Nephron progenitor cell (in vitro differentiated cells): ENCODE measurements at regions not wholly inside any gene's neighbourhood (a gene's known extent, or its start where the extent isn't known, plus 50 kb on each side); places are given as distances from the start of the nearest gene placed in this dataset.
"Not testable (repeated sequence)": the region's sequence is repeated elsewhere in the genome, so short reads cannot be mapped to it uniquely, and the experiment has no call there.

Experiments used
- DNase-seq: peaks from one replicate; pipeline ENCODE4 v3.0.0; 2021
- H3K27ac Mint-ChIP-seq: 2 replicates; pipeline ENCODE4 v1.8.0; 2021; ENCODE audit warnings: mild to moderate bottlenecking, moderate library complexity, mixed read lengths
- H3K27me3 Mint-ChIP-seq: 2 replicates; pipeline ENCODE4 v1.8.0; 2021; ENCODE audit warnings: mild to moderate bottlenecking, low read depth, mixed read lengths; ENCODE audit not compliant: poor library complexity
- H3K36me3 Mint-ChIP-seq: 2 replicates; pipeline ENCODE4 v1.8.0; 2021; ENCODE audit warnings: low read depth, mixed read lengths
- H3K4me1 Mint-ChIP-seq: 2 replicates; pipeline ENCODE4 v1.8.0; 2021; ENCODE audit warnings: mixed read lengths
- H3K4me3 Mint-ChIP-seq: 2 replicates; pipeline ENCODE4 v1.8.0; 2021; ENCODE audit warnings: mild to moderate bottlenecking, moderate library complexity, mixed read lengths
- H3K9me3 Mint-ChIP-seq: 2 replicates; pipeline ENCODE4 v1.8.0; 2021; ENCODE audit warnings: mild to moderate bottlenecking, moderate library complexity, mixed read lengths
- TF ChIP-seq, protein P1 (sequence below): fragments of 200-600 bp; sonication (generic); IDR thresholded peaks from 2 replicates; pipeline ENCODE4 v1.5.0; 2021; ENCODE audit warnings: antibody characterized with exemption

DNA sequence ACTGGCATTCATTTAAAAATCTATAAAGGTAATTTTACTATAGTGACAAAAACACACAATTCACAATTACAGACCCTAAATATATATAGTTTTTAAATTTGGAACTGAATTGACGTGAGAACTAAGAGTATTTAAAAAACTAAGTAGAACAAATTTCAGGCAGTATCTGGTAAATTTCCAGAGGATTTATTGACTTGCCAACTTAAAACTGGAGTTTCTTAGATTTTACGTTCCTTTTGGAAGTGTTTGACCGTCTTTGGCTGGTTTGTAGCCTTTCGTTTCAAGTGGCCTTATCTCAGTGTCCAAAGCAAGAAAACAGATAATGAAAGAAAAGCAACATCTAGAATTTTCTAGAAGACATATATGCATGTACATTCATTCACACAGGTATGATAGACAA, 234.4 kb upstream of the VLDLR start:
- Mint-ChIP-seq H3K36me3 (no peaks in the 10 kb centered on the region), H3K27ac (no peak overlapping the region), H3K4me3 (no peak overlapping the region), H3K27me3 (no peaks in the 10 kb centered on the region), H3K9me3 (peaks cover 20% of the 10 kb centered on the region), H3K4me1 (peaks cover 5% of the 10 kb centered on the region)
- TF ChIP-seq, protein P1, sequence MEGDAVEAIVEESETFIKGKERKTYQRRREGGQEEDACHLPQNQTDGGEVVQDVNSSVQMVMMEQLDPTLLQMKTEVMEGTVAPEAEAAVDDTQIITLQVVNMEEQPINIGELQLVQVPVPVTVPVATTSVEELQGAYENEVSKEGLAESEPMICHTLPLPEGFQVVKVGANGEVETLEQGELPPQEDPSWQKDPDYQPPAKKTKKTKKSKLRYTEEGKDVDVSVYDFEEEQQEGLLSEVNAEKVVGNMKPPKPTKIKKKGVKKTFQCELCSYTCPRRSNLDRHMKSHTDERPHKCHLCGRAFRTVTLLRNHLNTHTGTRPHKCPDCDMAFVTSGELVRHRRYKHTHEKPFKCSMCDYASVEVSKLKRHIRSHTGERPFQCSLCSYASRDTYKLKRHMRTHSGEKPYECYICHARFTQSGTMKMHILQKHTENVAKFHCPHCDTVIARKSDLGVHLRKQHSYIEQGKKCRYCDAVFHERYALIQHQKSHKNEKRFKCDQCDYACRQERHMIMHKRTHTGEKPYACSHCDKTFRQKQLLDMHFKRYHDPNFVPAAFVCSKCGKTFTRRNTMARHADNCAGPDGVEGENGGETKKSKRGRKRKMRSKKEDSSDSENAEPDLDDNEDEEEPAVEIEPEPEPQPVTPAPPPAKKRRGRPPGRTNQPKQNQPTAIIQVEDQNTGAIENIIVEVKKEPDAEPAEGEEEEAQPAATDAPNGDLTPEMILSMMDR, result no peak
- no peak for DNase-seq

DNA sequence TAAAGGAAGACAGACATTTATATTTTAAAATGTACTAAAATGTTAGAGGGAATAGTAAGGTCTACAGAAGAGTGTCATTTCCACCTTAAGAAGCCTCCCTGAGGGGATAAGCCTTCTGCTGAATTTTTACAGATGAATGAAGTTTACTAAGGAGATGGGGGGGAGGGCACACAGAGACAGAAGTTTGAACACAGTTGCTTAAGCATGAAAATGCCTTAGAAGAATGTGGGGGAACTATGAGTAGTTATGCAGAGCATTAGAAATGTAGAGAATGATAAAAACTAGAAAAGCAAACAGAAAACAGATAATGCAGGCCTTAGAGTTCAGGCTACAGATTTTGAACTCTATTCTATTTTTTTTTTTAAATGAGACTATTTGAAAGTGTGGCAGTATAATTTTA, 232.2 kb upstream of the VLDLR start:
- peaks cover 30% of the 10 kb centered on the region for H3K9me3 Mint-ChIP-seq
- DNase-seq, result no peak
- H3K36me3 Mint-ChIP-seq, result no peaks in the 10 kb centered on the region
- TF ChIP-seq, protein P1, result no peak
- H3K4me1 Mint-ChIP-seq, result peaks cover 5% of the 10 kb centered on the region
- H3K27ac Mint-ChIP-seq, result no peak overlapping the region
- no peak overlapping the region for H3K4me3 Mint-ChIP-seq
- no peaks in the 10 kb centered on the region for H3K27me3 Mint-ChIP-seq

DNA sequence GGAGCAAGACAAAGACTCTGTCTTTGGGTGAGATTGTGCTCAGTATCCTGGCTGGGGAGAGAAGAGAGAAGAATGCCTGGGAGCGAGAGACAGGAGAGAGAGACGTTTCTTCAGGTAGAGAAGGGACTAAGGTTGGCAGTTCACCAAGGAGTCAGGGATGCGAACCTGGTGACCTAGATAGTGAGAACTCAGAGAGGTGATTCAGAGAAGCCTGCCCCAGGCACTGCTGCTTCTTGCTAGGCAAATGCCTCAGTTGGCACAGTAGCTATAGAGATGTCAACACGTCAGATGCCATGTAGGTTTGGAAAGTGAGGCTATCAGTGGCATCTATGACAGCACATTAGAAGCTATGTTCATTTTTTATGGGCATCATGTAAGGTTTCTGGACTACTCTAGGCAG, 231.6 kb upstream of the VLDLR start:
- no peak overlapping the region for H3K27ac Mint-ChIP-seq
- H3K4me3 Mint-ChIP-seq, result no peak overlapping the region
- peaks cover 5% of the 10 kb centered on the region for H3K4me1 Mint-ChIP-seq
- H3K27me3 Mint-ChIP-seq, result no peaks in the 10 kb centered on the region
- TF ChIP-seq, protein P1, result no peak
- no peaks in the 10 kb centered on the region for H3K36me3 Mint-ChIP-seq
- DNase-seq, result no peak
- peaks cover 30% of the 10 kb centered on the region for H3K9me3 Mint-ChIP-seq

DNA sequence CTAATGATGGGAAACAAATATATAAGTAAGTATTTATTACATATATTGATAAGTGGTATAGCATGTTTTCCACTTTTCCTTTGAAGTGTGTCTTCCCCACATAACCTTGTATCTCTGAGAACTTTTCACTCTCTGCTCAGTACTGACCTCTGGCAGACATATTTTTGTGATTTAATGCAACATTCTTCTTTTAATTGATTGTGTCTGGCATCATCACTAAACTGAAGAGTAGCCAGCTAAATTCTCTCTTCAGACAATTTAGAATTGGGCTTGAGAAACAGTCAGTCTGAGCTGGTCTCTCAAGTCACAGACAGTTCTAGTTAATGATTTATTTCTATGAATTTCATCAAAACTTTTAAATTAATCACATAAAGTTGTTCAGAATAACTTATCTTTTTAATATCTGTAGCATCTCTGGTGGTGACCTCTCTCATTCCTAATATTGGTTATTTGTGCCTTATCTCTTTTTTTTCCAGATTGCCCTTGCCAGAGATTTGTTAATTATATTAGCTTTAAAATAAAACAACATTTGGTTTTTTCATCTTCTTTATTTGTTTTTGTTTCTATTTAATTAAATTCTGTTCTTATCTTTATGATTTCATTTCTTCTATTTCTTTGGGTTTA, 230.0 kb upstream of the VLDLR start:
- not testable (repeated sequence) for H3K27ac Mint-ChIP-seq, DNase-seq, H3K4me1 Mint-ChIP-seq, H3K27me3 Mint-ChIP-seq, H3K36me3 Mint-ChIP-seq, H3K4me3 Mint-ChIP-seq
- peaks cover 30% of the 10 kb centered on the region for H3K9me3 Mint-ChIP-seq

DNA sequence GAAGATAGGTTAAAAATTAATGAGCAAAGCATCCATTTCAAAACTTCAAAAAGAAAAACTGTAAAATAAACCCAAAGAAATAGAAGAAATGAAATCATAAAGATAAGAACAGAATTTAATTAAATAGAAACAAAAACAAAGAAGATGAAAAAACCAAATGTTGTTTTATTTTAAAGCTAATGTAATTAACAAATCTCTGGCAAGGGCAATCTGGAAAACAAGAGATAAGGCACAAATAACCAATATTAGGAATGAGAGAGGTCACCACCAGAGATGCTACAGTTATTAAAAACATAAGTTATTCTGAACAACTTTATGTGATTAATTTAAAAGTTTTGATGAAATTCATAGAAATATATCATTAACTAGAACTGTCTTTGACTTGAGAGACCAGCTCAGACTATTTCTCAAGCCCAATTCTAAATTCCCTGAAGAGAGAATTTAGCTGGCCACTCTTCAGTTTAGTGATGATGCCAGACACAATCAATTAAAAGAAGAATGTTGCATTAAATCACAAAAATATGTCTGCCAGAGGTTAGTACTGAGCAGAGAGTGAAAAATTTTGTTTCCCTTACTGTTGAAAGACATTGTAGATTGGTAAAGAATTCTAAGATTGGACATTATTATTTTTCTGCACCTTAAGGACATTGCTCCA, 227.4 kb upstream of the VLDLR start:
- peaks cover 35% of the 10 kb centered on the region for H3K9me3 Mint-ChIP-seq
- not testable (repeated sequence) for H3K4me1 Mint-ChIP-seq, H3K27me3 Mint-ChIP-seq, H3K27ac Mint-ChIP-seq, H3K36me3 Mint-ChIP-seq, H3K4me3 Mint-ChIP-seq, DNase-seq

DNA sequence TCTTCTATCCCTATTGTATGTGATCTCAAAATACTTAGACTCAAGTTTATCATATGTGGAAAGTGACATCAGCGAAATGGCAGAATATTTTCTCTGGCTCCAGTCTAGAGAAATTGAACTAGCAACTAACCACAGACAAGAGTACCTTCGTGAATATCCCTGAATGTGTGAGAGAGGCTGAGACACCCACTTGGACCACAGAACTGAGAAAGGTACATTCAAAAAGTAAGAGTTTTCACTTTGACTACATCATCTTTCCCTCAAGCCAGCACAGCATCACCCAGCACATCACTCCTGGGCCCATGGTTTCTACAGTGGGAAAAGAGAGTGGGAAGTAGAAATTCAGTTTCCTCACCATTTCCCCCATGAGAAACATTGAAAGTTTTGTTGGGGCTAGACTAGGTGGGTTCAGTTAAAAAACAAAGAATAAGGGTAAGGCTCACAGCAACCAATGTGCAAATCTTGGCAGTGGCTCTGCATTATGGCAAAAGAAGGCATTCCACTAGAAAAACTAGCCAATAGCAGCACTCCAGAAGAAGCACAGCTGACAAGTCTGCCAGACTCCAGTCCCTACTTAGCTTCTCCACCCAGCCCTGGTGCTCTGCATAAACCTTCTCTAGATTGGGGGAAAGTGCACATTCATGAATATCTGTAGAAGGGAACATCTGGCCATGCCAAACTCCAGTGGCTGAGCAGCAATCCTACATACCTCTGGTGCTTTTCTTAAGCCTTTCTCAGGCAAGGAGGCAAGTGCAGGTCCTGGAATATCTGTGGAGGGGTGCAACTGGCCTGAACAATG, 225.6 kb upstream of the VLDLR start:
- H3K4me3 Mint-ChIP-seq, result no peak overlapping the region
- peaks cover 38% of the 10 kb centered on the region for H3K9me3 Mint-ChIP-seq

More for the DNA sequence above, 225.6 kb upstream of the VLDLR start:
- TF ChIP-seq, protein P1, result no peak
- no peaks in the 10 kb centered on the region for H3K36me3 Mint-ChIP-seq
- H3K4me1 Mint-ChIP-seq, result no peaks in the 10 kb centered on the region
- H3K27me3 Mint-ChIP-seq, result peaks cover 7% of the 10 kb centered on the region
- H3K27ac Mint-ChIP-seq, result no peak overlapping the region
- DNase-seq, result no peak
